Loucy (cell line): ENCODE measurements at regions not wholly inside any gene's neighbourhood (a gene's known extent, or its start where the extent isn't known, plus 50 kb on each side); places are given as distances from the start of the nearest gene placed in this dataset.
"Not testable (repeated sequence)": the region's sequence is repeated elsewhere in the genome, so short reads cannot be mapped to it uniquely, and the experiment has no call there.

ENCODE experiments used
- H2AFZ ChIP-seq: fragments of 200-600 bp; sonication (generic); 2 replicates; pipeline ENCODE4 v1.6.0; 2016; ENCODE audit warnings: antibody characterized with exemption, mild to moderate bottlenecking, low read length, moderate library complexity
- H3F3A ChIP-seq: fragments of 200-600 bp; 2 replicates; pipeline ENCODE4 v1.6.0; 2016; ENCODE audit warnings: antibody characterized with exemption, low read depth, mild to moderate bottlenecking
- H3K27me3 ChIP-seq: fragments of 200-600 bp; sonication (generic); 2 replicates; pipeline ENCODE4 v1.6.1; 2014; ENCODE audit warnings: low read length, mild to moderate bottlenecking; ENCODE audit not compliant: insufficient read depth, poor library complexity, severe bottlenecking
- H3K36me3 ChIP-seq: fragments of 200-600 bp; sonication (generic); 2 replicates; pipeline ENCODE4 v1.6.1; 2016; ENCODE audit warnings: low read length; ENCODE audit not compliant: insufficient read depth
- H3K4me1 ChIP-seq: fragments of 200-600 bp; sonication (generic); 2 replicates; pipeline ENCODE4 v1.5.1; 2014; ENCODE audit warnings: low read length, mild to moderate bottlenecking; ENCODE audit not compliant: insufficient read depth, poor library complexity, severe bottlenecking
- H3K4me2 ChIP-seq: fragments of 200-600 bp; sonication (generic); 2 replicates; pipeline ENCODE4 v1.6.0; 2014; ENCODE audit warnings: antibody characterized with exemption, low read length, low read depth, mild to moderate bottlenecking; ENCODE audit not compliant: poor library complexity, severe bottlenecking
- H3K4me3 ChIP-seq: fragments of 200-600 bp; sonication (generic); 2 replicates; pipeline ENCODE4 v1.5.1; 2014; ENCODE audit warnings: low read length, mild to moderate bottlenecking, mixed read lengths; ENCODE audit not compliant: poor library complexity, severe bottlenecking
- H3K79me2 ChIP-seq: fragments of 200-600 bp; sonication (generic); 2 replicates; pipeline ENCODE4 v1.6.1; 2014; ENCODE audit warnings: low read length; ENCODE audit not compliant: insufficient read depth
- H3K9ac ChIP-seq: fragments of 200-600 bp; sonication (generic); 2 replicates; pipeline ENCODE4 v1.6.0; 2014; ENCODE audit warnings: mild to moderate bottlenecking, low read depth, low read length, moderate library complexity; ENCODE audit not compliant: poor library complexity, severe bottlenecking
- H3K9me2 ChIP-seq: fragments of 200-600 bp; sonication (generic); replicated peaks from 2 replicates; pipeline ENCODE4 v1.6.1; 2016; ENCODE audit warnings: low read depth, low read length, mixed read lengths
- H3K9me3 ChIP-seq: fragments of 200-600 bp; sonication (generic); 2 replicates; pipeline ENCODE4 v1.6.1; 2014; ENCODE audit warnings: mild to moderate bottlenecking, antibody characterized with exemption, low read length, low read depth; ENCODE audit not compliant: insufficient read depth
- H4K20me1 ChIP-seq: fragments of 200-600 bp; sonication (generic); 2 replicates; pipeline ENCODE4 v1.6.0; 2014; ENCODE audit warnings: antibody characterized with exemption, low read length, mild to moderate bottlenecking; ENCODE audit not compliant: insufficient read depth, poor library complexity, severe bottlenecking
- CTCF ChIP-seq: fragments of 200-600 bp; sonication (generic); conservative IDR thresholded peaks from 2 replicates; pipeline ENCODE4 v1.5.1; 2014; ENCODE audit warnings: mild to moderate bottlenecking, antibody characterized with exemption, low read length
- EZH2phosphoT487 ChIP-seq: fragments of 200-600 bp; IDR thresholded peaks from 2 replicates; pipeline ENCODE4 v1.6.1; 2018; ENCODE audit warnings: antibody characterized with exemption, mild to moderate bottlenecking, moderate library complexity, borderline replicate concordance

DNA sequence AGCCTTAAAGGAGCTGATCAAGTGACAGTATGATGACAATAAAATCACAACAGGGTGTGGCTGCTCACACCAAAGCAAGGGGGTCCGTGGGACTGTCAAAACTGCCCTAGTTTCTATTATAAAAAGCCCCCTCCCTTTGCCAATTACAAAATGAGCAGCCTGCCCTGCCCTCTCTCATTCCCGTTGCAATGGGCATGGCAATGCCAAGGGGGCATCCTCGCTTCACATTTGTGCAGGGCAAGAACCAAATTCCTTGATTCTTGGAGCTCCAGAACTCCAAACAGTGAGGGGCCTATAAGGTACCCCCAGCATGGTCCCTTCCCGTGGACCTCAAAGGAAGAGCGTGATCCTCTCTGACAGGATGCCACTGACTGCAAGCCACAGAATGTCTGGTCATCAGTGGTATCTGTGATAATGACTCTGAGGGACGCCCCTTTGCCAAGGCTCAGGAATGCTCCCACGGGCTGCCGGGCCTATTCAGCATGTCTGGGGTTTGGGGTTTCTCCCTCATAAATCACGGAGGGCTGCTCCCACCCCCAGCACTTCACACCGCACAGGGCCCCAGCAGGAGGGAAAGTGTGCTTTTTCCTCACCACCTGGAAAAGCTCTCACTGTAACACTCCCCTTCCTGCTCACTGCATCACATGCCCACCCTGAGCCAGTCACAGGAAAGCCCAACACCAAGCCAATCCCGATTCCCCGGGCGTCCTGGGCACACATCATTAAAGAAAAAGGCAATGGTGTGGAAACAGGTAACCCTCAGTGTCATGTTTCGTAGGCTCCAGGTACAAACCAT lies 105.1 kb upstream of the TRPM1 start:
- Histone ChIP-seq H3K79me2 (no peaks in the 10 kb centered on the region), H3K9me3 (no peaks in the 10 kb centered on the region), H3K27me3 (no peaks in the 10 kb centered on the region), H3K4me1 (no peaks in the 10 kb centered on the region), H3K9me2 (no peaks in the 10 kb centered on the region), H4K20me1 (no peaks in the 10 kb centered on the region), H2AFZ (no peak overlapping the region), H3K9ac (no peak overlapping the region), H3K4me2 (no peak overlapping the region), H3K4me3 (no peak overlapping the region), H3K36me3 (no peaks in the 10 kb centered on the region), H3F3A (no peaks in the 10 kb centered on the region)
- TF ChIP-seq EZH2phosphoT487 = no peak
- no peak for TF ChIP-seq CTCF

DNA sequence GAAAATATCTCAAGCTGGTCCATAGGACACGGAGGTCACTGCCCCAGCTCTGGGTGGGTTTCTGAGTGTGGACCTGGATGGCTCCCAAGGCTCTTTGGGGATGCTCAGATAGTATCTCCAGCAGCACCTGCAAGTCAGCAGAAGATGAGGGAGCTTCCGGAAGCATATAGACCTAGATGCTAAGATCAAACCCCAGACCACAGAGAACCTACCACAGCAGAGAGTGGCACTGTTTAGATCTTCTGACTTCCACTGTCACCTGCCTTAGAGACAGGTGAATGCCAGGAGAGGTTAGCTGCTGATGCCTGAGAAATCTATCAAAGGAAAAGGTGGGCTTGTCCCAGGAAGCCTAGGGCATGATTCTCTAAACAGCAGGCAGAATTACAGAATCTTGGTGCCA lies 105.7 kb upstream of the TRPM1 start:
- Histone ChIP-seq H3K36me3 (no peaks in the 10 kb centered on the region), H3K9me3 (no peaks in the 10 kb centered on the region), H4K20me1 (no peaks in the 10 kb centered on the region), H3K9me2 (no peaks in the 10 kb centered on the region), H3K4me1 (no peaks in the 10 kb centered on the region), H3K4me3 (no peak overlapping the region), H3K27me3 (no peaks in the 10 kb centered on the region), H3K4me2 (no peak overlapping the region), H3K9ac (no peak overlapping the region), H2AFZ (no peak overlapping the region), H3F3A (no peaks in the 10 kb centered on the region), H3K79me2 (no peaks in the 10 kb centered on the region)
- TF ChIP-seq CTCF = no peak

GRCh38 chr15:31207861-31208260 lies 106.3 kb upstream of the TRPM1 start:
- H3K79me2 ChIP-seq, H3K4me2 ChIP-seq, H4K20me1 ChIP-seq, H3K4me3 ChIP-seq, H2AFZ ChIP-seq, H3K36me3 ChIP-seq, H3F3A ChIP-seq, H3K9me3 ChIP-seq, H3K27me3 ChIP-seq, H3K4me1 ChIP-seq, H3K9me2 ChIP-seq, H3K9ac ChIP-seq: not testable (repeated sequence)

DNA sequence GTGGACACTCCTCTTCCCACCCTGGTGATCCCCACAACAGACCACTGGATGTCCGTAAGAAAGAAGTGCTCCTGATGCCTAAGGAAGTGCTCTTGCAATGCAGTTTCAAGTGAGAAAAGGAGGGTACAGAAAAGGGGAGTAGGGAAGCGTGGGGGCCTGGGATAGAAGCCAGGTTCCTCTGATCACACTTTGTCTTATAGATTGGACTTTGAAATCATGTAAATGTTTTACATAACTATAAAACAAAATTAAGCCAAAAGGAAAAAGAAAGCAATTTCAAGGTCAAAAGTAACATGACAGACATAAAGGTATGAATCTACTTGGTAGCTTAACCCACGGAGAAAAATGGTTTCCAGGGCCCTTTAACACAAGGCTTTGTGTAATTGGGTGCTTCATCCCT lies 107.3 kb upstream of the TRPM1 start:
- Histone ChIP-seq H3K4me1 (no peaks in the 10 kb centered on the region), H3K79me2 (no peaks in the 10 kb centered on the region), H3K36me3 (no peaks in the 10 kb centered on the region), H3F3A (no peaks in the 10 kb centered on the region), H3K9me3 (no peaks in the 10 kb centered on the region), H4K20me1 (no peaks in the 10 kb centered on the region), H2AFZ (no peak overlapping the region), H3K9me2 (no peaks in the 10 kb centered on the region), H3K4me3 (no peak overlapping the region), H3K27me3 (no peaks in the 10 kb centered on the region), H3K4me2 (no peak overlapping the region), H3K9ac (no peak overlapping the region)
- TF ChIP-seq EZH2phosphoT487 (no peak), CTCF (no peak)
